ENCODE measurements at regions not wholly inside any gene's neighbourhood (a gene's known extent, or its start where the extent isn't known, plus 50 kb on each side); places are given as distances from the start of the nearest gene placed in this dataset.
"Not testable (repeated sequence)": the region's sequence is repeated elsewhere in the genome, so short reads cannot be mapped to it uniquely, and the experiment has no call there.

DNA sequence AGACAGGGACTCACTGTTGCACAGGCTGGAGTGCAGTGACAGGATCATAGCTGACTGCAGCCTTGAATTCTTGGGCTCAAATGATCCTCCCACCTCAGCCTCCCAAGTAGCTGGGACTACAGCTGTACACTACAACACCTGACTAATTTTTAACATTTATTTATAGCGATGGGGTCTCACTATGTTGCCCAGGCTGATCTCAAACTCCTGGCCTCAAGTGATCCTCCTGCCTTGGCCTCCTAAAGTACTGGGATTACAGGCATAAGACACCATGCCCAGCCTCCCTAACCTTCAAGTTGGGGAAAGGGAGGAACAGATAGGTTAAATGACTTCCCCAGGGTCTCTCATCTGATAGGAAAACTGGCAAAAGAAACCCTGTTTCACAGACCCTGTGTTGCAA is 919.5 kb downstream of the TYW1 start:
- H3K27ac Mint-ChIP-seq; H3K4me3 Mint-ChIP-seq; H3K9me2 ChIP-seq (ENCODE audit: insufficient read depth); H3K4me1 Mint-ChIP-seq; H3K4me2 ChIP-seq; H3K79me2 ChIP-seq (replicated peaks; ENCODE audit: insufficient read depth); H3K27me3 ChIP-seq (ENCODE audit: insufficient read depth); H3K27me3 Mint-ChIP-seq (ENCODE audit: insufficient read depth, low read depth, poor library complexity); ATAC-seq; H3K4me3 ChIP-seq; H3K36me3 ChIP-seq (ENCODE audit: insufficient read depth); H4K20me1 ChIP-seq (replicated peaks; ENCODE audit: insufficient read depth); H3K27ac ChIP-seq (ENCODE audit: low read depth); H2AFZ ChIP-seq; H3K4me1 ChIP-seq (ENCODE audit: insufficient read depth); DNase-seq (ENCODE audit: low spot score); H3F3A ChIP-seq (replicated peaks; ENCODE audit: low read depth): not testable (repeated sequence)
- peaks cover 95% of the 10 kb centered on the region for H3K9me3 Mint-ChIP-seq
- peaks cover 38% of the 10 kb centered on the region; the same call in 2 of the 3 replicates for H3K36me3 Mint-ChIP-seq (ENCODE audit: low read depth)

DNA sequence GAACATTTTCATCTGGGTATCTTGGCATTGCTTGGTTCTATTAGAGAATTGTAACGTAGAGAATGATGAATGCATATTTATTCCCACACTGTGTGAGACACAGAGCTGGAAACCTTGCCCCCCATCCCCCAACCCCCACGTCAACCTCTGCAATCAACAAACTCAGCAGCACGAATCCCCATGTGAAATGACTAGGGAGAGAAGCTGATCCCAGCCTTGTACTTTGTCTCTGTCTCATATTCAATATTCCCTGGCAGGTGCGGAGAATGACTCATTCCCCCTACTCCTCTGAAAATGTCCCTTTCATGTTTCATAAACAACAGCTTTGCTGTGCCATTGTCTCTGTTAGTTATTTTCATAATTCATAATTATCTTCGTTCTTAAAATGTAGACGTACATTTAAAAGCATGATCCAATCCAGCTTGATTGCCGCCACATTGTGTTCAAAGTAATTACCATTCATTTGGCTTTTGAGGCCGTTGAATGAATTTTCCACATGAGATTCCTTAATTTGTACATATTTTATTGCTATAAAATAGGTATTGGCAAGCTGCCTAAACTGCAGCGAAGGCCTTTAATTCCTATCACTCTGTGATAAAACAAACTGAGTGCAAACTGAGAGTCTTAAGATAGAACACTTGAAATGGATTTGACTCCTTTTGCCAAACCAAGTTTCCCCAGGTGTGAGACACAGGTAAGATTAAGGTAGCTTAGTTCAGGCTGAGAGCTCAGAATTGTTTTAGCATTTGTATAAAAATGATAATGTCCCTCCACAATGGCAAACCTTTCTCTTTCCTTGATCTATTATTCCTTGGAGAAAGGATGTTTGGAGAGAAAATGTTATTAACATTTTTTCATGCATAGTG is 920.2 kb downstream of the TYW1 start:
- H3K36me3 ChIP-seq (ENCODE audit: insufficient read depth), result no peaks in the 10 kb centered on the region; the same call in 1 of the 2 replicates
- no peaks in the 10 kb centered on the region for H3F3A ChIP-seq (replicated peaks; ENCODE audit: low read depth)
- no peaks in the 10 kb centered on the region for H3K79me2 ChIP-seq (replicated peaks; ENCODE audit: insufficient read depth)
- H3K9me2 ChIP-seq (ENCODE audit: insufficient read depth), result no peaks in the 10 kb centered on the region
- no peak overlapping the region for H3K27ac Mint-ChIP-seq
- DNase-seq (ENCODE audit: low spot score) (no peak), ATAC-seq (no peak)
- no peaks in the 10 kb centered on the region for H3K4me1 Mint-ChIP-seq
- H3K27me3 ChIP-seq (ENCODE audit: insufficient read depth), result no peaks in the 10 kb centered on the region
- no peak overlapping the region for H2AFZ ChIP-seq
- H3K27me3 Mint-ChIP-seq (ENCODE audit: insufficient read depth, low read depth, poor library complexity), result peaks cover 3% of the 10 kb centered on the region
- H3K36me3 Mint-ChIP-seq (ENCODE audit: low read depth), result peaks cover 42% of the 10 kb centered on the region; the same call in 2 of the 3 replicates
- peaks cover 98% of the 10 kb centered on the region for H3K9me3 Mint-ChIP-seq
- no peak overlapping the region for H3K4me3 ChIP-seq
- H3K4me3 Mint-ChIP-seq, result no peak overlapping the region
- H4K20me1 ChIP-seq (replicated peaks; ENCODE audit: insufficient read depth), result no peaks in the 10 kb centered on the region
- no peak overlapping the region for H3K4me2 ChIP-seq
- H3K27ac ChIP-seq (ENCODE audit: low read depth), result no peak overlapping the region
- H3K4me1 ChIP-seq (ENCODE audit: insufficient read depth), result no peaks in the 10 kb centered on the region
- TF ChIP-seq CTCF (conservative IDR thresholded peaks at IDR 0.05; ENCODE audit: low read depth in 2 of 2), result no peak
- TF ChIP-seq ZNF331 (CRISPR knock-in tag; IDR thresholded peaks at IDR 0.05; ENCODE audit: low read depth), result no peak
- no peak for TF ChIP-seq NANOG (IDR thresholded peaks at IDR 0.05; ENCODE audit: borderline replicate concordance)
- no peak for TF ChIP-seq CREB1 (CRISPR knock-in tag; IDR thresholded peaks at IDR 0.05; ENCODE audit: low read depth)
- no peak for TF ChIP-seq EZH2 (IDR thresholded peaks at IDR 0.05; ENCODE audit: low read depth, unreplicated experiment)
- TF ChIP-seq JUNB (IDR thresholded peaks at IDR 0.05; ENCODE audit: unreplicated experiment), result no peak
- TF ChIP-seq, protein P1, sequence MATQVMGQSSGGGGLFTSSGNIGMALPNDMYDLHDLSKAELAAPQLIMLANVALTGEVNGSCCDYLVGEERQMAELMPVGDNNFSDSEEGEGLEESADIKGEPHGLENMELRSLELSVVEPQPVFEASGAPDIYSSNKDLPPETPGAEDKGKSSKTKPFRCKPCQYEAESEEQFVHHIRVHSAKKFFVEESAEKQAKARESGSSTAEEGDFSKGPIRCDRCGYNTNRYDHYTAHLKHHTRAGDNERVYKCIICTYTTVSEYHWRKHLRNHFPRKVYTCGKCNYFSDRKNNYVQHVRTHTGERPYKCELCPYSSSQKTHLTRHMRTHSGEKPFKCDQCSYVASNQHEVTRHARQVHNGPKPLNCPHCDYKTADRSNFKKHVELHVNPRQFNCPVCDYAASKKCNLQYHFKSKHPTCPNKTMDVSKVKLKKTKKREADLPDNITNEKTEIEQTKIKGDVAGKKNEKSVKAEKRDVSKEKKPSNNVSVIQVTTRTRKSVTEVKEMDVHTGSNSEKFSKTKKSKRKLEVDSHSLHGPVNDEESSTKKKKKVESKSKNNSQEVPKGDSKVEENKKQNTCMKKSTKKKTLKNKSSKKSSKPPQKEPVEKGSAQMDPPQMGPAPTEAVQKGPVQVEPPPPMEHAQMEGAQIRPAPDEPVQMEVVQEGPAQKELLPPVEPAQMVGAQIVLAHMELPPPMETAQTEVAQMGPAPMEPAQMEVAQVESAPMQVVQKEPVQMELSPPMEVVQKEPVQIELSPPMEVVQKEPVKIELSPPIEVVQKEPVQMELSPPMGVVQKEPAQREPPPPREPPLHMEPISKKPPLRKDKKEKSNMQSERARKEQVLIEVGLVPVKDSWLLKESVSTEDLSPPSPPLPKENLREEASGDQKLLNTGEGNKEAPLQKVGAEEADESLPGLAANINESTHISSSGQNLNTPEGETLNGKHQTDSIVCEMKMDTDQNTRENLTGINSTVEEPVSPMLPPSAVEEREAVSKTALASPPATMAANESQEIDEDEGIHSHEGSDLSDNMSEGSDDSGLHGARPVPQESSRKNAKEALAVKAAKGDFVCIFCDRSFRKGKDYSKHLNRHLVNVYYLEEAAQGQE (IDR thresholded peaks at IDR 0.05; ENCODE audit: unreplicated experiment), result no peak
- no peak for TF ChIP-seq STAT1 (IDR thresholded peaks at IDR 0.05; ENCODE audit: unreplicated experiment)
- no peak for TF ChIP-seq EZH2phosphoT487 (IDR thresholded peaks at IDR 0.05; ENCODE audit: unreplicated experiment)
- no peak for TF ChIP-seq POLR2AphosphoS5 (IDR thresholded peaks at IDR 0.05; ENCODE audit: low read depth)
